H1 (cell line): ENCODE measurements at regions not wholly inside any gene's neighbourhood (a gene's known extent, or its start where the extent isn't known, plus 50 kb on each side); places are given as distances from the start of the nearest gene placed in this dataset.

Experiments used
- CTCF ChIA-PET: fragments of 300-600 bp; sonication (Branson Sonifier 250); formaldehyde crosslinking; loops from one replicate; lab custom pipeline; 2021; ENCODE audit not compliant: partially characterized antibody; lab: Charles Lee
- POLR2A ChIA-PET: fragments of 300-600 bp; sonication (Branson Sonifier 250); formaldehyde crosslinking; loops from one replicate; lab custom pipeline; 2021; ENCODE audit warnings: inconsistent platforms; ENCODE audit not compliant: partially characterized antibody; lab: Charles Lee
- DNase-seq, 2 experiments: peaks; one replicate each; pipeline versions ENCODE4 v3.0.0 to v3.0.0-alpha.2; 2010 to 2022; ENCODE audit warnings: low spot score in 2 of 2, low read depth in 1 of 2, mixed read lengths in 1 of 2
- FAIRE-seq: peaks from 2 replicates; lab custom pipeline; 2011; peaks lifted over from hg19 to GRCh38; lab: Jason Lieb, UNC
- H2AFZ ChIP-seq: 2 replicates; pipeline ENCODE4 v1.8.1; 2012; ENCODE audit warnings: low read length, inconsistent platforms
- H2AK5ac ChIP-seq: 2 replicates; pipeline ENCODE4 v1.6.1; 2013; ENCODE audit warnings: low read depth, low read length
- H2BK120ac ChIP-seq: replicated peaks from 2 replicates; pipeline ENCODE3; 2013; ENCODE audit warnings: low read depth, low read length, inconsistent platforms
- H2BK12ac ChIP-seq: 2 replicates; pipeline ENCODE4 v1.6.1; 2013; ENCODE audit warnings: low read depth, low read length
- H2BK15ac ChIP-seq: 2 replicates; pipeline ENCODE4 v1.6.1; 2013; ENCODE audit warnings: low read length
- H2BK20ac ChIP-seq: 2 replicates; pipeline ENCODE4 v1.6.1; 2013; ENCODE audit warnings: low read length
- H2BK5ac ChIP-seq: 2 replicates; pipeline ENCODE4 v1.6.1; 2013; ENCODE audit warnings: low read depth, low read length
- H3K14ac ChIP-seq: 2 replicates; pipeline ENCODE4 v1.6.1; 2013; ENCODE audit warnings: inconsistent platforms; ENCODE audit not compliant: insufficient read length
- H3K18ac ChIP-seq: 2 replicates; pipeline ENCODE4 v1.6.1; 2013; ENCODE audit warnings: low read length; ENCODE audit errors: extremely low read depth
- H3K23ac ChIP-seq: 2 replicates; pipeline ENCODE4 v1.6.1; 2013; ENCODE audit warnings: inconsistent platforms; ENCODE audit not compliant: insufficient read length
- H3K23me2 ChIP-seq: 2 replicates; pipeline ENCODE4 v1.6.1; 2013; ENCODE audit warnings: low read depth, low read length
- H3K27ac ChIP-seq: 2 replicates; pipeline ENCODE4 v1.6.1; 2011; ENCODE audit warnings: low read depth, low read length, inconsistent platforms
- H3K27me3 ChIP-seq, 4 experiments: replicated peaks in 1 of 4; 1 replicate in 1 of 4; 2 replicates in 3 of 4; pipeline versions ENCODE4 v1.6.1 to v1.8.1; 2011 to 2013; ENCODE audit warnings: low read length in 3 of 4, mild to moderate bottlenecking in 3 of 4, inconsistent platforms in 2 of 4, mixed read lengths in 2 of 4, moderate library complexity in 1 of 4; ENCODE audit not compliant: control insufficient read depth in 3 of 4, insufficient read depth in 3 of 4; ENCODE audit errors: extremely low read depth in 1 of 4
- H3K36me3 ChIP-seq, 4 experiments: 2 replicates each; pipeline versions ENCODE4 v1.6.1 to v1.8.1; 2011 to 2013; ENCODE audit warnings: mild to moderate bottlenecking in 4 of 4, low read length in 3 of 4, moderate library complexity in 2 of 4, control low read depth in 1 of 4, inconsistent platforms in 1 of 4; ENCODE audit not compliant: insufficient read depth in 4 of 4, control insufficient read depth in 2 of 4
- H3K4ac ChIP-seq: replicated peaks from 2 replicates; pipeline ENCODE3; 2013; ENCODE audit warnings: low read length, low read depth, mixed read lengths, inconsistent platforms; ENCODE audit not compliant: insufficient read length
- H3K4me1 ChIP-seq, 4 experiments: replicated peaks in 1 of 4; 1 replicate in 1 of 4; 2 replicates in 3 of 4; pipeline versions ENCODE4 v1.6.1 to v1.8.1; 2011 to 2013; ENCODE audit warnings: low read length in 3 of 4, inconsistent platforms in 2 of 4, mixed read lengths in 1 of 4; ENCODE audit not compliant: insufficient read depth in 4 of 4, control insufficient read depth in 3 of 4
- H3K4me2 ChIP-seq, 2 experiments: 2 replicates each; pipeline versions ENCODE4 v1.6.1 to v1.8.1; 2011 to 2013; ENCODE audit warnings: low read depth in 2 of 2, low read length in 2 of 2, control low read depth in 1 of 2, inconsistent platforms in 1 of 2, mild to moderate bottlenecking in 1 of 2; ENCODE audit not compliant: insufficient read depth in 1 of 2
- H3K4me3 ChIP-seq, 4 experiments: fragments of 200-600, 300-600 bp in 1 of 4; sonication (generic), shearing (Covaris generic), sonication (Bioruptor Twin) in 1 of 4; 2 replicates each; pipeline versions ENCODE4 v1.5.1 to v1.8.1; 2011 to 2016; ENCODE audit warnings: low read length in 4 of 4, low read depth in 3 of 4, control low read depth in 2 of 4, inconsistent platforms in 2 of 4, mild to moderate bottlenecking in 2 of 4, mixed read lengths in 1 of 4, moderate library complexity in 1 of 4; ENCODE audit not compliant: insufficient read depth in 2 of 4; ENCODE audit errors: extremely low read depth in 1 of 4
- H3K56ac ChIP-seq: replicated peaks from 2 replicates; pipeline ENCODE3; 2013; ENCODE audit warnings: low read depth, mild to moderate bottlenecking, mixed read lengths, low read length, inconsistent platforms; ENCODE audit not compliant: insufficient read length
- H3K79me1 ChIP-seq: 2 replicates; pipeline ENCODE4 v1.6.1; 2013; ENCODE audit warnings: low read depth, low read length, control low read depth
- H3K79me2 ChIP-seq, 2 experiments: 2 replicates each; pipeline versions ENCODE4 v1.6.1 to v1.8.1; 2012 to 2013; ENCODE audit warnings: low read length in 2 of 2, mild to moderate bottlenecking in 2 of 2, inconsistent platforms in 1 of 2; ENCODE audit not compliant: insufficient read depth in 2 of 2, control insufficient read depth in 1 of 2
- H3K9ac ChIP-seq, 4 experiments: replicated peaks in 1 of 4; 1 replicate in 1 of 4; 2 replicates in 3 of 4; pipeline versions ENCODE4 v1.6.1 to v1.8.1; 2011 to 2013; ENCODE audit warnings: low read depth in 3 of 4, low read length in 3 of 4, control low read depth in 2 of 4, mild to moderate bottlenecking in 2 of 4, moderate library complexity in 2 of 4, inconsistent platforms in 1 of 4; ENCODE audit errors: extremely low read depth in 1 of 4
- H3K9me3 ChIP-seq, 2 experiments: 2 replicates each; pipeline versions ENCODE4 v1.6.1 to v1.8.1; 2012 to 2013; ENCODE audit warnings: mild to moderate bottlenecking in 2 of 2, moderate library complexity in 2 of 2, control low read depth in 1 of 2, inconsistent platforms in 1 of 2, low read depth in 1 of 2, low read length in 1 of 2, mixed read lengths in 1 of 2; ENCODE audit not compliant: insufficient read depth in 2 of 2
- H4K20me1 ChIP-seq, 2 experiments: replicated peaks in 1 of 2; 2 replicates each; pipeline versions ENCODE3 to v1.8.1; 2011 to 2013; ENCODE audit warnings: inconsistent platforms in 2 of 2, low read length in 2 of 2, mild to moderate bottlenecking in 1 of 2; ENCODE audit not compliant: insufficient read depth in 2 of 2, control insufficient read depth in 1 of 2
- H4K5ac ChIP-seq: 2 replicates; pipeline ENCODE4 v1.6.1; 2013; ENCODE audit warnings: low read length, low read depth, mixed read lengths, inconsistent platforms; ENCODE audit not compliant: insufficient read length
- H4K8ac ChIP-seq: 2 replicates; pipeline ENCODE4 v1.8.0; 2013; ENCODE audit warnings: mild to moderate bottlenecking, moderate library complexity, low read length, inconsistent platforms; ENCODE audit not compliant: insufficient read depth; ENCODE audit errors: extremely low read depth
- H4K91ac ChIP-seq: replicated peaks from 2 replicates; pipeline ENCODE3; 2013; ENCODE audit warnings: low read length, mixed read lengths, inconsistent platforms; ENCODE audit not compliant: insufficient read length
- SAP30 ChIP-seq: fragments of 300-600 bp; sonication (generic); IDR thresholded peaks from 2 replicates; pipeline ENCODE4 v1.7.1; 2012; ENCODE audit warnings: low read length, moderate library complexity, mild to moderate bottlenecking, inconsistent platforms; ENCODE audit not compliant: insufficient read depth, insufficient replicate concordance
- TEAD4 ChIP-seq: IDR thresholded peaks from 2 replicates; pipeline ENCODE4 v1.6.1; 2012; ENCODE audit warnings: low read depth, low read length, inconsistent platforms, mixed read lengths
- WGBS, 2 experiments: shearing (Covaris generic) in 1 of 2; methylation state at CpG; one replicate each; pipeline versions ENCODE4 v1.1.6 to v1.1.7; 2013 to 2015; ENCODE audit warnings: low lambda C conversion rate in 2 of 2, mixed read lengths in 2 of 2, inconsistent platforms in 1 of 2, low coverage in 1 of 2, missing lambda C conversion rate in 1 of 2; ENCODE audit not compliant: insufficient replicate concordance in 2 of 2, insufficient coverage in 1 of 2, insufficient read length in 1 of 2; ENCODE audit errors: extremely low coverage in 1 of 2, missing lambda C conversion rate in 1 of 2; 5-methylcytosine and 5-hydroxymethylcytosine counted together
- TF ChIP-seq, protein P1 (sequence below), 3 experiments: IDR thresholded peaks; 1 replicate in 2 of 3; 2 replicates in 1 of 3; pipeline versions ENCODE4 v1.5.1 to v1.6.1; 2011; ENCODE audit warnings: low read length in 3 of 3, mild to moderate bottlenecking in 3 of 3, inconsistent platforms in 2 of 3, low read depth in 1 of 3, moderate library complexity in 1 of 3; ENCODE audit not compliant: insufficient read depth in 1 of 3; ENCODE audit errors: control extremely low read depth in 1 of 3

DNA sequence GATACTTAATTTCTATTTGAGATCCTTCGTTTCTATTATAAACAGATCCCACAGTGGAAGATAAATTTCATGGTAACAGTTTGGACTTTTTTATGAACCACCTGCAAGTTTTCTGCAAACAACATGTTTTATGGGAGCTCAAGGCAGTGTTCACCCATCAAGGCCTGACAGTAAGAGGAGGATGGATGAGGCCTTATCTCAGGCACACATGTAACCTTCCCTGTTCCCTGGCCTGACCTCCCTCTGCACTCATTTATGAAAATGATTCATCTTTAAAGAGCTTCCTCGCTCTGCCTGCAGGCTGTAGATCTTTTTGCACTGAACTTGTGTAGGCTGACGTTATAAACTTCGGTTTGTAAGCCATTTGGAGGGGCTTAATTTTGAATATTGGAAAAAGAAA, 500.1 kb downstream of the GATA3 start:
- H2BK12ac ChIP-seq: no peak overlapping the region
- H3K14ac ChIP-seq: no peak overlapping the region
- H3K79me2 ChIP-seq: no peaks in the 10 kb centered on the region
- no peak overlapping the region for H2AK5ac ChIP-seq
- ChIA-PET CTCF (no interaction called here), POLR2A (no interaction called here)
- TF ChIP-seq, protein P1, sequence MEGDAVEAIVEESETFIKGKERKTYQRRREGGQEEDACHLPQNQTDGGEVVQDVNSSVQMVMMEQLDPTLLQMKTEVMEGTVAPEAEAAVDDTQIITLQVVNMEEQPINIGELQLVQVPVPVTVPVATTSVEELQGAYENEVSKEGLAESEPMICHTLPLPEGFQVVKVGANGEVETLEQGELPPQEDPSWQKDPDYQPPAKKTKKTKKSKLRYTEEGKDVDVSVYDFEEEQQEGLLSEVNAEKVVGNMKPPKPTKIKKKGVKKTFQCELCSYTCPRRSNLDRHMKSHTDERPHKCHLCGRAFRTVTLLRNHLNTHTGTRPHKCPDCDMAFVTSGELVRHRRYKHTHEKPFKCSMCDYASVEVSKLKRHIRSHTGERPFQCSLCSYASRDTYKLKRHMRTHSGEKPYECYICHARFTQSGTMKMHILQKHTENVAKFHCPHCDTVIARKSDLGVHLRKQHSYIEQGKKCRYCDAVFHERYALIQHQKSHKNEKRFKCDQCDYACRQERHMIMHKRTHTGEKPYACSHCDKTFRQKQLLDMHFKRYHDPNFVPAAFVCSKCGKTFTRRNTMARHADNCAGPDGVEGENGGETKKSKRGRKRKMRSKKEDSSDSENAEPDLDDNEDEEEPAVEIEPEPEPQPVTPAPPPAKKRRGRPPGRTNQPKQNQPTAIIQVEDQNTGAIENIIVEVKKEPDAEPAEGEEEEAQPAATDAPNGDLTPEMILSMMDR (IDR thresholded peaks at IDR 0.05; ENCODE audit: control extremely low read depth in 1 of 3, insufficient read depth in 1 of 3, low read depth in 1 of 3, low read length in 3 of 3): no peak
- no peak for TF ChIP-seq TEAD4
- TF ChIP-seq SAP30: no peak
- H4K91ac ChIP-seq: no peak overlapping the region
- no peak for DNase-seq
- no peak overlapping the region for H3K18ac ChIP-seq
- no peak overlapping the region for H4K5ac ChIP-seq
- H3K23me2 ChIP-seq: no peaks in the 10 kb centered on the region
- WGBS, 2 experiments: 88% methylated on average over 4 of the region's 4 CpGs; no CpG with 5 or more reads in 1 of the 2 experiments
- no peak overlapping the region for H2BK20ac ChIP-seq
- peaks cover 0 to 1% of the 10 kb centered on the region in 2 experiments for H4K20me1 ChIP-seq
- H3K9ac ChIP-seq: no peak overlapping the region
- H3K27me3 ChIP-seq: peaks cover 0 to 1% (median 0%) of the 10 kb centered on the region in 4 experiments; a peak in 1 of 7 replicates
- no peak overlapping the region for H2AFZ ChIP-seq
- H3K4me3 ChIP-seq: no peak overlapping the region
- no peak for FAIRE-seq
- no peak overlapping the region for H3K27ac ChIP-seq
- H3K4ac ChIP-seq: no peak overlapping the region
- no peak overlapping the region for H3K23ac ChIP-seq
- H2BK15ac ChIP-seq: no peak overlapping the region
- no peak overlapping the region for H2BK120ac ChIP-seq
- no peak overlapping the region for H3K56ac ChIP-seq
- no peak overlapping the region for H4K8ac ChIP-seq
- no peaks in the 10 kb centered on the region for H3K79me1 ChIP-seq
- no peak overlapping the region for H3K4me2 ChIP-seq
- no peaks in the 10 kb centered on the region for H3K9me3 ChIP-seq
- no peak overlapping the region for H2BK5ac ChIP-seq
- H3K4me1 ChIP-seq: no peaks in the 10 kb centered on the region
- no peaks in the 10 kb centered on the region for H3K36me3 ChIP-seq
